GM12878 (cell line): ENCODE measurements at regions not wholly inside any gene's neighbourhood (a gene's known extent, or its start where the extent isn't known, plus 50 kb on each side); places are given as distances from the start of the nearest gene placed in this dataset.

Source experiments
- ATAC-seq: fragments of 200-7000 bp; cut with Tn5 transposase; 3 replicates; pipeline ENCODE4 v1.9.1; 2020; ENCODE audit warnings: mild to moderate bottlenecking, moderate library complexity
- BruUV-seq: library from RNA; stranded (reverse); fragments of 400-500 nt; replicated peaks from 2 replicates; lab custom pipeline; 2021; lab: Mats Ljungman, UMichigan
- CTCF ChIA-PET: fragments of 300-600 bp; sonication (Branson Sonifier 250); formaldehyde crosslinking; extraction: SDS; loops from one replicate; lab custom pipeline; 2021; ENCODE audit warnings: inconsistent platforms; lab: Yijun Ruan, JAX
- POLR2A ChIA-PET: fragments of 350-600 bp; formaldehyde crosslinking; extraction: SDS; loops from one replicate; lab custom pipeline; 2021; ENCODE audit warnings: inconsistent platforms; lab: Charles Lee
- RAD21 ChIA-PET: fragments of 300-600 bp; sonication (Branson Sonifier 250); formaldehyde crosslinking; loops from one replicate; lab custom pipeline; 2023; ENCODE audit warnings: antibody characterized with exemption; ENCODE audit not compliant: unreplicated experiment; lab: Charles Lee
- SMC1A ChIA-PET: fragments of 300-600 bp; sonication (Branson Sonifier 250); formaldehyde crosslinking; loops from one replicate; lab custom pipeline; 2023; ENCODE audit not compliant: unreplicated experiment, uncharacterized antibody; lab: Charles Lee
- DNase-seq: peaks from one replicate; pipeline ENCODE4 v3.0.0-alpha.2; 2011; ENCODE audit warnings: low read depth, low spot score
- FAIRE-seq: peaks from 3 replicates; lab custom pipeline; 2011; peaks lifted over from hg19 to GRCh38; lab: Jason Lieb, UNC
- H2AFZ ChIP-seq: 2 replicates; pipeline ENCODE4 v1.6.0; 2011; ENCODE audit warnings: low read depth, low read length, control low read depth; ENCODE audit not compliant: control insufficient read depth
- H3K27ac ChIP-seq: 2 replicates; pipeline ENCODE4 v1.5.1; 2011; ENCODE audit warnings: control low read depth; ENCODE audit not compliant: control insufficient read depth, insufficient read depth
- H3K27me3 ChIP-seq, 2 experiments: replicated peaks in 1 of 2; 2 replicates each; pipeline versions ENCODE4 v1.6.0 to v1.6.1; 2011; ENCODE audit warnings: low read length in 1 of 2; ENCODE audit not compliant: control insufficient read depth in 2 of 2, insufficient read depth in 2 of 2
- H3K36me3 ChIP-seq, 2 experiments: 2 replicates each; pipeline ENCODE4 v1.5.1; 2011; ENCODE audit warnings: low read length in 1 of 2; ENCODE audit not compliant: control insufficient read depth in 2 of 2, insufficient read depth in 2 of 2
- H3K4me1 ChIP-seq: 2 replicates; pipeline ENCODE4 v1.6.1; 2011; ENCODE audit warnings: mild to moderate bottlenecking, low read length, moderate library complexity, mixed read lengths; ENCODE audit not compliant: control insufficient read depth, insufficient read depth
- H3K4me2 ChIP-seq: 2 replicates; pipeline ENCODE4 v1.6.0; 2011; ENCODE audit warnings: control low read depth; ENCODE audit not compliant: control insufficient read depth, insufficient read depth
- H3K4me3 ChIP-seq: fragments of 200-600 bp; sonication (generic); 2 replicates; pipeline ENCODE4 v1.5.1; 2016
- H3K79me2 ChIP-seq: 2 replicates; pipeline ENCODE4 v1.6.0; 2011; ENCODE audit warnings: low read length; ENCODE audit not compliant: control insufficient read depth, insufficient read depth
- H3K9ac ChIP-seq: 2 replicates; pipeline ENCODE4 v1.8.0; 2011; ENCODE audit warnings: low read length, control low read depth, mixed read lengths; ENCODE audit not compliant: control insufficient read depth, insufficient read depth
- H3K9me3 ChIP-seq: replicated peaks from 3 replicates; pipeline ENCODE4 v1.5.1; 2011; ENCODE audit warnings: mild to moderate bottlenecking, low read length; ENCODE audit not compliant: control insufficient read depth, insufficient read depth
- H4K20me1 ChIP-seq: 2 replicates; pipeline ENCODE4 v1.6.0; 2011; ENCODE audit not compliant: control insufficient read depth, insufficient read depth
- CBX5 ChIP-seq: sonication (generic); IDR thresholded peaks from 2 replicates; pipeline ENCODE4 v1.6.1; 2016; ENCODE audit warnings: low read depth, moderate library complexity, mild to moderate bottlenecking, inconsistent platforms
- IRF4 ChIP-seq: IDR thresholded peaks from 2 replicates; pipeline ENCODE4 v1.6.1; 2011; ENCODE audit warnings: low read depth, low read length
- LARP7 ChIP-seq: fragments of 450-650 bp; IDR thresholded peaks from 2 replicates; pipeline ENCODE4 v1.6.1; 2017; ENCODE audit warnings: mild to moderate bottlenecking
- MEF2B ChIP-seq: fragments of 450-650 bp; IDR thresholded peaks from 2 replicates; pipeline ENCODE4 v1.6.1; 2018; ENCODE audit warnings: mild to moderate bottlenecking, moderate library complexity; ENCODE audit not compliant: partially characterized antibody, poor library complexity, severe bottlenecking
- NR2C2 ChIP-seq: IDR thresholded peaks from 2 replicates; pipeline ENCODE4 v1.6.1; 2011; ENCODE audit warnings: borderline replicate concordance, low read depth; ENCODE audit not compliant: control insufficient read depth, insufficient read length
- STAT3 ChIP-seq: IDR thresholded peaks from 2 replicates; pipeline ENCODE4 v1.6.1; 2011; ENCODE audit warnings: low read depth, low read length, improper control_type of control experiment
- YY1 ChIP-seq: IDR thresholded peaks from 2 replicates; pipeline ENCODE4 v1.6.1; 2011; ENCODE audit warnings: low read depth, mild to moderate bottlenecking, low read length
- ZNF207 ChIP-seq: fragments of 450-650 bp; IDR thresholded peaks from 2 replicates; pipeline ENCODE4 v1.6.1; 2014; ENCODE audit warnings: antibody characterized with exemption, mild to moderate bottlenecking, borderline replicate concordance
- ZSCAN29 ChIP-seq: fragments of 450-650 bp; IDR thresholded peaks from 2 replicates; pipeline ENCODE4 v1.6.1; 2017; ENCODE audit warnings: mild to moderate bottlenecking, moderate library complexity
- WGBS: methylation state at CpG from one replicate; pipeline ENCODE4 v1.1.6; 2016; ENCODE audit warnings: low lambda C conversion rate; ENCODE audit not compliant: insufficient replicate concordance, insufficient coverage; ENCODE audit errors: missing lambda C conversion rate; 5-methylcytosine and 5-hydroxymethylcytosine counted together
- in situ Hi-C: fragments of 300-500 bp; cut with MboI; formaldehyde crosslinking; loops from 9 replicates; pipeline ENCODE4 v1.14.3; 2018; ENCODE audit warnings: mixed read lengths
- intact Hi-C: fragments of 100-400 bp; cut with micrococcal nuclease; formaldehyde crosslinking; loops from one replicate; pipeline ENCODE4 v1.14.2; 2022; ENCODE audit not compliant: unreplicated experiment
- TF ChIP-seq, protein P1 (sequence below): fragments of 450-650 bp; conservative IDR thresholded peaks from 2 replicates; pipeline ENCODE4 v1.6.1; 2017; ENCODE audit warnings: mild to moderate bottlenecking, moderate library complexity
- TF ChIP-seq, protein P2 (sequence below): fragments of 450-650 bp; IDR thresholded peaks from 2 replicates; pipeline ENCODE4 v1.6.1; 2017; ENCODE audit warnings: mild to moderate bottlenecking, low read depth, inconsistent platforms; ENCODE audit not compliant: poor library complexity, severe bottlenecking

DNA sequence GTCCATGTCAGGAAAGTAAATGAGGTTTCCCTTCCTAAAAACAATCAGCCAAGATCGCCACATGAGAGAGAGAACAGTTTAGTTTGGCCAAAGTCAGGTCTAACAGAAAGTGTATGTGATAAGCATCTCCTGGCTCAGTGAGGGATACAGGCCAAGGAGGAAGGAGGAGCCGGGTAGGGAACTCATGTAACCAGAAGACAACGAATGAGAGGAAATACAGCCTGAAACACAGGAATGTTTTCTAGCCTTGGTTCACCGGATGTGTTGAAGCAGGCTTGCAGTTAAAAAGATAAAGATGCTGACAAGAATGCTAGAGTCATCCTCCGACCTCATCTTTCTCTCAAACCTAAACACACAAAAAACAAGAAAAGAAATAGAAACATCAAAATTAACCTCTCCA, 283.9 kb upstream of the SIX2 start (continued):
- TF ChIP-seq, protein P1, sequence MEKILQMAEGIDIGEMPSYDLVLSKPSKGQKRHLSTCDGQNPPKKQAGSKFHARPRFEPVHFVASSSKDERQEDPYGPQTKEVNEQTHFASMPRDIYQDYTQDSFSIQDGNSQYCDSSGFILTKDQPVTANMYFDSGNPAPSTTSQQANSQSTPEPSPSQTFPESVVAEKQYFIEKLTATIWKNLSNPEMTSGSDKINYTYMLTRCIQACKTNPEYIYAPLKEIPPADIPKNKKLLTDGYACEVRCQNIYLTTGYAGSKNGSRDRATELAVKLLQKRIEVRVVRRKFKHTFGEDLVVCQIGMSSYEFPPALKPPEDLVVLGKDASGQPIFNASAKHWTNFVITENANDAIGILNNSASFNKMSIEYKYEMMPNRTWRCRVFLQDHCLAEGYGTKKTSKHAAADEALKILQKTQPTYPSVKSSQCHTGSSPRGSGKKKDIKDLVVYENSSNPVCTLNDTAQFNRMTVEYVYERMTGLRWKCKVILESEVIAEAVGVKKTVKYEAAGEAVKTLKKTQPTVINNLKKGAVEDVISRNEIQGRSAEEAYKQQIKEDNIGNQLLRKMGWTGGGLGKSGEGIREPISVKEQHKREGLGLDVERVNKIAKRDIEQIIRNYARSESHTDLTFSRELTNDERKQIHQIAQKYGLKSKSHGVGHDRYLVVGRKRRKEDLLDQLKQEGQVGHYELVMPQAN = no peak
- TF ChIP-seq IRF4 = no peak

DNA sequence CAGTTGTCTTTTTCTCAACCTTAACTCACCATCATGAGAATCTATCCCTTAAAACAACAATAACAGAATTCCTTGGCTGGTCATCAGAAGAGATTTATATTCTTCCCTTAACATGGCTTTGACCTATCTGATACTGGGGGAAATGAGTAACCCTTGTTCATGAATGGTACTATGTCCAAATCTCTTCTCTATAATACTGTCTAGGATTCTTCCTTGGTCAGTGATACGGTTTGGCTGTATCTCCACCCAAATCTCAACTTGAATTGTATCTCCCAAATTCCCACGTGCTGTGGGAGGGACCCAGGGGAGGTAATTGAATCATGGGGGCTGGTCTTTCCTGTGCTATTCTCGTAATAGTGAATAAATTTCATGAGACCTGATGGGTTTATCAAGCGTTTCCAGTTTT, 282.0 kb upstream of the SIX2 start:
- DNase-seq = no peak
- CTCF ChIA-PET = no interaction called here
- Histone ChIP-seq H3K9me3 (no peaks in the 10 kb centered on the region), H3K4me3 (no peak overlapping the region), H3K4me1 (peaks cover 9% of the 10 kb centered on the region), H3K36me3 (no peaks in the 10 kb centered on the region), H2AFZ (no peak overlapping the region), H3K9ac (no peak overlapping the region), H3K27me3 (no peaks in the 10 kb centered on the region; a peak in 1 of 4 replicates), H3K27ac (no peak overlapping the region), H3K4me2 (no peak overlapping the region), H3K79me2 (no peaks in the 10 kb centered on the region), H4K20me1 (no peaks in the 10 kb centered on the region)
- RAD21 ChIA-PET = no interaction called here
- no peak for ATAC-seq
- POLR2A ChIA-PET = no interaction called here
- in situ Hi-C loops = no loop called here
- SMC1A ChIA-PET = interaction anchor here (1.3 kb wide), 1 partner anchor 40 kb away, joined by 3 read pairs; no protein-coding TSS in a partner anchor
- TF ChIP-seq NR2C2 = no peak
- TF ChIP-seq STAT3 = no peak
- no peak for TF ChIP-seq CBX5
- TF ChIP-seq, protein P2, sequence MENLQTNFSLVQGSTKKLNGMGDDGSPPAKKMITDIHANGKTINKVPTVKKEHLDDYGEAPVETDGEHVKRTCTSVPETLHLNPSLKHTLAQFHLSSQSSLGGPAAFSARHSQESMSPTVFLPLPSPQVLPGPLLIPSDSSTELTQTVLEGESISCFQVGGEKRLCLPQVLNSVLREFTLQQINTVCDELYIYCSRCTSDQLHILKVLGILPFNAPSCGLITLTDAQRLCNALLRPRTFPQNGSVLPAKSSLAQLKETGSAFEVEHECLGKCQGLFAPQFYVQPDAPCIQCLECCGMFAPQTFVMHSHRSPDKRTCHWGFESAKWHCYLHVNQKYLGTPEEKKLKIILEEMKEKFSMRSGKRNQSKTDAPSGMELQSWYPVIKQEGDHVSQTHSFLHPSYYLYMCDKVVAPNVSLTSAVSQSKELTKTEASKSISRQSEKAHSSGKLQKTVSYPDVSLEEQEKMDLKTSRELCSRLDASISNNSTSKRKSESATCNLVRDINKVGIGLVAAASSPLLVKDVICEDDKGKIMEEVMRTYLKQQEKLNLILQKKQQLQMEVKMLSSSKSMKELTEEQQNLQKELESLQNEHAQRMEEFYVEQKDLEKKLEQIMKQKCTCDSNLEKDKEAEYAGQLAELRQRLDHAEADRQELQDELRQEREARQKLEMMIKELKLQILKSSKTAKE = no peak
- TF ChIP-seq ZNF207 = no peak
- no peak for TF ChIP-seq LARP7
- no peak for TF ChIP-seq YY1
- no peak for TF ChIP-seq ZSCAN29
- TF ChIP-seq MEF2B = no peak
- intact Hi-C loops = loop anchor here (10.0 kb wide), 1 partner anchor 204 kb away; no protein-coding TSS in a partner anchor
- WGBS = 39% methylated on average over 4 of the region's 4 CpGs
- no TSS peak for BruUV-seq
- no peak for FAIRE-seq
